Prostate gland (tissue), 2 donors: ENCODE measurements at regions not wholly inside any gene's neighbourhood (a gene's known extent, or its start where the extent isn't known, plus 50 kb on each side); places are given as distances from the start of the nearest gene placed in this dataset.
"Not testable (repeated sequence)": the region's sequence is repeated elsewhere in the genome, so short reads cannot be mapped to it uniquely, and the experiment has no call there.

Source experiments
- DNase-seq: peaks from one replicate; pipeline ENCODE4 v3.0.0-alpha.2; 2019; ENCODE audit warnings: low spot score
- H3K27ac ChIP-seq, 2 donors: fragments of 200-600 bp; sonication (generic); 2 replicates each; pipeline ENCODE4 v1.5.1; 2017 to 2019
- H3K27me3 ChIP-seq: fragments of 200-600 bp; sonication (generic); replicated peaks from 2 replicates; pipeline ENCODE4 v1.5.1; 2019; ENCODE audit not compliant: insufficient read depth
- H3K36me3 ChIP-seq, 2 donors: fragments of 200-600 bp; sonication (generic); 1 replicate in 1 of 2; 2 replicates in 1 of 2; pipeline versions ENCODE4 v1.5.1 to v1.8.1; 2017 to 2019
- H3K4me1 ChIP-seq: fragments of 200-600 bp; sonication (generic); replicated peaks from 2 replicates; pipeline ENCODE4 v1.5.1; 2019
- H3K4me3 ChIP-seq, 2 donors: fragments of 200-600 bp; sonication (generic); 2 replicates each; pipeline ENCODE4 v1.5.1; 2017 to 2019
- H3K9me3 ChIP-seq: fragments of 200-600 bp; sonication (generic); 2 replicates; pipeline ENCODE4 v1.5.1; 2017
- CTCF ChIP-seq, 4 experiments: fragments of 200-600 bp in 2 of 4; fragments of 450-650 bp in 2 of 4; sonication (generic) in 2 of 4; IDR thresholded peaks; 1 replicate in 3 of 4; 2 replicates in 1 of 4; pipeline ENCODE4 v1.5.1; 2016 to 2019; ENCODE audit warnings: antibody characterized with exemption in 4 of 4, mild to moderate bottlenecking in 2 of 4, moderate library complexity in 2 of 4
- POLR2A ChIP-seq: fragments of 450-650 bp; IDR thresholded peaks from one replicate; pipeline ENCODE4 v1.6.1; 2016; ENCODE audit warnings: antibody characterized with exemption, mild to moderate bottlenecking
- POLR2AphosphoS5 ChIP-seq: sonication (generic); formaldehyde crosslinking; IDR thresholded peaks from one replicate; pipeline ENCODE4 v1.6.1; 2017; ENCODE audit warnings: antibody characterized with exemption
- WGBS: methylation state at CpG from one replicate; pipeline ENCODE4 v1.1.5; 2018; 5-methylcytosine and 5-hydroxymethylcytosine counted together
- intact Hi-C: fragments of 100-400 bp; cut with DNase I; formaldehyde crosslinking; loops from one replicate; pipeline ENCODE4 v1.14.2; 2022

- 86% methylated on average over 1 of the region's 1 CpG for WGBS
- Histone ChIP-seq H3K36me3 (no peaks in the 10 kb centered on the region), H3K4me1 (no peaks in the 10 kb centered on the region), H3K27ac (no peak overlapping the region), H3K27me3 (no peaks in the 10 kb centered on the region), H3K4me3 (no peak overlapping the region), H3K9me3 (no peaks in the 10 kb centered on the region)
- DNase-seq, result no peak
- intact Hi-C loops, result no loop called here
- no peak for TF ChIP-seq POLR2AphosphoS5
- TF ChIP-seq CTCF (IDR thresholded peaks at IDR 0.05), result no peak
- no peak for TF ChIP-seq POLR2A
Measured at GRCh38 chr20:11697646-11698045, 220.0 kb upstream of the BTBD3 start.

GRCh38 chr20:11698124-11698523, 219.6 kb upstream of the BTBD3 start:
- H3K4me1 ChIP-seq, result no peaks in the 10 kb centered on the region
- DNase-seq, result no peak
- TF ChIP-seq POLR2A (no peak), POLR2AphosphoS5 (no peak), CTCF (IDR thresholded peaks at IDR 0.05) (no peak)
- H3K36me3 ChIP-seq, result no peaks in the 10 kb centered on the region
- no peak overlapping the region for H3K27ac ChIP-seq
- no peaks in the 10 kb centered on the region for H3K27me3 ChIP-seq
- no peak overlapping the region for H3K4me3 ChIP-seq
- intact Hi-C loops, result no loop called here
- no peaks in the 10 kb centered on the region for H3K9me3 ChIP-seq

GRCh38 chr20:11700831-11701230, 216.9 kb upstream of the BTBD3 start:
- no peaks in the 10 kb centered on the region for H3K36me3 ChIP-seq
- intact Hi-C loops, result no loop called here
- no peak overlapping the region for H3K27ac ChIP-seq
- DNase-seq, result no peak
- TF ChIP-seq POLR2A (no peak), CTCF (IDR thresholded peaks at IDR 0.05) (no peak), POLR2AphosphoS5 (no peak)
- no peaks in the 10 kb centered on the region for H3K4me1 ChIP-seq
- H3K4me3 ChIP-seq, result no peak overlapping the region
- H3K27me3 ChIP-seq, result no peaks in the 10 kb centered on the region
- no peaks in the 10 kb centered on the region for H3K9me3 ChIP-seq
- WGBS, result 72% methylated on average over 5 of the region's 5 CpGs

DNA sequence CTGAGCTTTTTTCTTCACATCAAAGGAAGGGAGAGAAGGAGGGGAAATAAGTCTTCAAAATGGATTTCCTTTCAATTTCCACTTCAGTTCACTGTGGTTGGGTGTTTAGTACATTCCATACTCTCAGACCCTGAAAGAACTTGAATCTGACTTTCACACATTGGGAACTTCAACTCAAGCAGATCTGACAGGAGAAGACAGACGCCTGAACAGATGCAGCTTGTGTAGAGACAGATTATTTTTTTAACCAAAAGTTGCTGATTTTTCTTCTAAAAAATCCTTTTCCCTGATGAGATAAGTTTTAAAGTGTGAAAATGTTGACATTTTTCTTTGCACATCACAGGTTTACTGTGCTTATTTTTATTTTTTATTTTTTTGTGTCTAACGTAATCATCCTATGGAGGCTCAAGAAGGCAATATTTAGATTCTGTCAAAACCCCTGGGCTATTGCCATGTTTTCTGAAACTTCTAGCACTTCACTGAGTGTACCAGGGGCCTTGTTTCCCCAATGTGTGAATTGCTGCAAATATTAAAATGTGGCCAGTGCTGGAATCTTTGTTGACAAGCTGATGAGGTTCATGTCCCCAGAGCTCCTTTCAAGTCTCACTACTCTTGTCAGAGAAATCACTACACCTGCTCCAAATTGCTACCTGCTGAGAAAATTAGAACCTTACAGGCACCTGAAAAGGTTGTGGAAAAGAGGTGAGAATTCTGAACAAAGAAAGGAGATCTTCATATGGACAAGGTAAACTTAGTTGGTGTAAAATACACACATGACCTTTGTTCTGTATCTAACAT, 214.8 kb upstream of the BTBD3 start:
- no peaks in the 10 kb centered on the region for H3K36me3 ChIP-seq
- H3K27ac ChIP-seq, result no peak overlapping the region
- no peak for TF ChIP-seq POLR2AphosphoS5
- no peak for TF ChIP-seq CTCF (IDR thresholded peaks at IDR 0.05)
- TF ChIP-seq POLR2A, result no peak
- H3K9me3 ChIP-seq, result no peaks in the 10 kb centered on the region
- no peaks in the 10 kb centered on the region for H3K27me3 ChIP-seq
- intact Hi-C loops, result no loop called here
- WGBS, result 95% methylated on average over 2 of the region's 2 CpGs
- H3K4me3 ChIP-seq, result no peak overlapping the region
- no peaks in the 10 kb centered on the region for H3K4me1 ChIP-seq
- no peak for DNase-seq

- Histone ChIP-seq H3K27ac (no peak overlapping the region), H3K4me1 (no peaks in the 10 kb centered on the region), H3K4me3 (no peak overlapping the region), H3K9me3 (no peaks in the 10 kb centered on the region), H3K27me3 (no peaks in the 10 kb centered on the region), H3K36me3 (no peaks in the 10 kb centered on the region)
- no peak for DNase-seq
- intact Hi-C loops, result no loop called here
- TF ChIP-seq POLR2A (no peak), CTCF (IDR thresholded peaks at IDR 0.05) (no peak), POLR2AphosphoS5 (no peak)
Measured at GRCh38 chr20:11705512-11705911, 212.2 kb upstream of the BTBD3 start.

DNA sequence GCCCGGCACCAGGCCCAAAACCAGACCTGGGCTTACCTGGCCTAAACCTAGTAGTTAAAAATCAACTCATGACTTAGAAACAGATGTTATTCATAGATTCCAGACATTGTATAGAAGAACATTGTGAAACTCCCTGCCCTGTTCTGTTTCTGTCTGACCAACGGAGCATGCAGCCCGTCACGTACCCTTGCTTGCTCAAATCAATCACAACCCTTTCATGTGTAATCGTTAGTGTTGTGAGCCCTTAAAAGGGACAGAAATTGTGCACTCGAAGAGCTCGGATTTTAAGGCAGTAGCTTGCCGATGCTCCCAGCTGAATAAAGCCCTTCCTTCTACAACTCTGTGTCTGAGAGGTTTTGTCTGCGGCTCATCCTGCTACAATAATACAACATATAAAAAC, 209.5 kb upstream of the BTBD3 start:
- H3K4me1 ChIP-seq, DNase-seq, H3K4me3 ChIP-seq, H3K27ac ChIP-seq, H3K27me3 ChIP-seq, H3K36me3 ChIP-seq, intact Hi-C loops, H3K9me3 ChIP-seq: not testable (repeated sequence)
- 95% methylated on average over 9 of the region's 9 CpGs for WGBS
